Activated B cell treated with CpG ODN at 0.5 μM for 24 hours (primary cell): ENCODE measurements at regions not wholly inside any gene's neighbourhood (a gene's known extent, or its start where the extent isn't known, plus 50 kb on each side); places are given as distances from the start of the nearest gene placed in this dataset.
"Not testable (repeated sequence)": the region's sequence is repeated elsewhere in the genome, so short reads cannot be mapped to it uniquely, and the experiment has no call there.

Experiments used
- ATAC-seq: fragments of 200-7000 bp; cut with Tn5 transposase; one replicate; pipeline ENCODE4 v1.10.0; 2021; ENCODE audit warnings: low read depth, mild to moderate bottlenecking, moderate library complexity
- CTCF ChIA-PET: fragments of 350-600 bp; sonication (Branson Sonifier 250); formaldehyde crosslinking; loops from one replicate; lab custom pipeline; 2021; ENCODE audit warnings: antibody characterized with exemption; lab: Charles Lee
- POLR2A ChIA-PET: fragments of 350-600 bp; sonication (Branson Sonifier 250); formaldehyde crosslinking; loops from one replicate; lab custom pipeline; 2021; ENCODE audit warnings: antibody characterized with exemption; lab: Charles Lee
- DNase-seq: peaks from one replicate; pipeline ENCODE4 v3.0.0; 2022
- H3K27ac Mint-ChIP-seq: one replicate; pipeline ENCODE4 v1.8.0; 2020; ENCODE audit warnings: mixed read lengths
- H3K27me3 Mint-ChIP-seq: one replicate; pipeline ENCODE4 v1.8.0; 2021; ENCODE audit warnings: mixed read lengths
- H3K36me3 Mint-ChIP-seq: one replicate; pipeline ENCODE4 v1.8.0; 2021; ENCODE audit warnings: low read depth, mixed read lengths
- H3K4me1 Mint-ChIP-seq: one replicate; pipeline ENCODE4 v1.8.0; 2021; ENCODE audit warnings: mixed read lengths
- H3K4me3 Mint-ChIP-seq: one replicate; pipeline ENCODE4 v1.8.0; 2020; ENCODE audit warnings: mild to moderate bottlenecking, mixed read lengths
- H3K9me3 Mint-ChIP-seq: one replicate; pipeline ENCODE4 v1.8.0; 2020; ENCODE audit warnings: mixed read lengths
- intact Hi-C: fragments of 100-400 bp; cut with micrococcal nuclease; formaldehyde crosslinking; loops from one replicate; pipeline ENCODE4 v1.15.1; 2024

- intact Hi-C loops, H3K36me3 Mint-ChIP-seq, H3K4me1 Mint-ChIP-seq, H3K27ac Mint-ChIP-seq, H3K27me3 Mint-ChIP-seq, CTCF ChIA-PET, POLR2A ChIA-PET, H3K9me3 Mint-ChIP-seq, ATAC-seq, DNase-seq, H3K4me3 Mint-ChIP-seq: not testable (repeated sequence)
Measured at GRCh38 chr10:48102410-48103146, 103.0 kb upstream of the FAM25C start.

GRCh38 chr10:48098854-48099253 lies 99.3 kb upstream of the FAM25C start:
- intact Hi-C loops, H3K4me1 Mint-ChIP-seq, CTCF ChIA-PET, H3K27ac Mint-ChIP-seq, H3K36me3 Mint-ChIP-seq, POLR2A ChIA-PET, DNase-seq, ATAC-seq, H3K4me3 Mint-ChIP-seq, H3K9me3 Mint-ChIP-seq, H3K27me3 Mint-ChIP-seq: not testable (repeated sequence)

- POLR2A ChIA-PET, H3K4me1 Mint-ChIP-seq, H3K4me3 Mint-ChIP-seq, H3K9me3 Mint-ChIP-seq, H3K36me3 Mint-ChIP-seq, DNase-seq, CTCF ChIA-PET, intact Hi-C loops, ATAC-seq, H3K27ac Mint-ChIP-seq, H3K27me3 Mint-ChIP-seq: not testable (repeated sequence)
Measured at GRCh38 chr10:48090706-48091105, 91.1 kb upstream of the FAM25C start.

DNA sequence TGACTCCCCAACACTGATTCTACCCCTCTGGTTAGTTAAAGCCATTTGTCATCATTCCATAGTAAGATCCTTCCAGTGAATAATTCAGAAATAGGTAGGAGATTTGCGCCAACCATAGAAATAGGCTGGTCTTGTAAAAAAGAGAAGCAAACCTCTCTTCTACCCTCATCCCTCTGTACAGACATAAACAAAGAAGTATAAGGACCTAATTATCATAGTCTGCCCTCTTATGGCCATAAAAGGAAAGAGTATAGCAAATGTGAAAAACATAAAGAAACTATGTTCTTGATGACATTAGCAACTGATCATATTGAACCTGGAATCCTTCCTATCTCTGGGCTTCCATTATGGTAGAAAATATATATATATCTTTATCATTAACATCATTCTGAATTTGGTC lies 88.5 kb upstream of the FAM25C start:
- CTCF ChIA-PET, H3K27ac Mint-ChIP-seq, intact Hi-C loops, ATAC-seq, H3K36me3 Mint-ChIP-seq, H3K27me3 Mint-ChIP-seq, POLR2A ChIA-PET, DNase-seq, H3K9me3 Mint-ChIP-seq, H3K4me1 Mint-ChIP-seq, H3K4me3 Mint-ChIP-seq: not testable (repeated sequence)

- H3K4me3 Mint-ChIP-seq, ATAC-seq, H3K27me3 Mint-ChIP-seq, POLR2A ChIA-PET, H3K27ac Mint-ChIP-seq, intact Hi-C loops, DNase-seq, H3K4me1 Mint-ChIP-seq, H3K9me3 Mint-ChIP-seq, H3K36me3 Mint-ChIP-seq, CTCF ChIA-PET: not testable (repeated sequence)
Measured at GRCh38 chr10:48084446-48084845, 84.9 kb upstream of the FAM25C start.

- H3K27ac Mint-ChIP-seq, ATAC-seq, H3K27me3 Mint-ChIP-seq, H3K4me1 Mint-ChIP-seq, POLR2A ChIA-PET, H3K4me3 Mint-ChIP-seq, DNase-seq, CTCF ChIA-PET, H3K36me3 Mint-ChIP-seq, H3K9me3 Mint-ChIP-seq, intact Hi-C loops: not testable (repeated sequence)
Measured at GRCh38 chr10:48071228-48071627, 71.6 kb upstream of the FAM25C start.

DNA sequence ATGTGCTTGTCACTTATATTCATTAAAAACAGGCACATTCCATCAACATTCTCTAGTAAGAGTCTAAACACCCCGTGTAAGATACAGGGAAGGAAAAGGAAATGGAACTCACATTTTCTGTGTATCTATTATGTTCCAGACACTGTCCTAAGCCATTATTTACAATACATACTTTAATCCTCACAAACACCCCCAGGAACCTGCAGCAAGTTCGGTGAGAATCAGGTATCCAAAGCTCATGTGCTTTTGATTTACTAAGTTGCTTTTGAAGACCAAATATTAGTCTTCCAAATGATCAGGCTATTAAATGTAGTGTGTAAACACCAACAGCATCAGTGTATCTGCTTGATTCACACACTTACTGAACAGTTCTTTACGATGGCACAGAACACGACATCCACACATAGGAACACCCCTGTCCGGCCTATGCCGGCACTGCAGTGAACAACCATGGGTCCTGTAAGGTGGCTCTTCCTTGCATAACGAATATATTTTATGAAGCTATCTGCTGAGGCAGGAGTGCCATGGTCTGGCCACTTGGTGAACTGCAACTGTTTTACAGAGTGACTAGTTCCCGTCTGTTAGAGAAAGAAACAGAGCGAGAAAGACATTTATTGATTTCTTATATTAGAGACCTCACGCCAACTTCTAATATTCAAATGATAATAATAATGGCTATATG lies 64.5 kb upstream of the FAM25C start:
- peak; percentile 85 for ATAC-seq
- H3K27me3 Mint-ChIP-seq, DNase-seq, intact Hi-C loops, POLR2A ChIA-PET, H3K4me1 Mint-ChIP-seq, H3K4me3 Mint-ChIP-seq, H3K27ac Mint-ChIP-seq, H3K36me3 Mint-ChIP-seq, CTCF ChIA-PET, H3K9me3 Mint-ChIP-seq: not testable (repeated sequence)

DNA sequence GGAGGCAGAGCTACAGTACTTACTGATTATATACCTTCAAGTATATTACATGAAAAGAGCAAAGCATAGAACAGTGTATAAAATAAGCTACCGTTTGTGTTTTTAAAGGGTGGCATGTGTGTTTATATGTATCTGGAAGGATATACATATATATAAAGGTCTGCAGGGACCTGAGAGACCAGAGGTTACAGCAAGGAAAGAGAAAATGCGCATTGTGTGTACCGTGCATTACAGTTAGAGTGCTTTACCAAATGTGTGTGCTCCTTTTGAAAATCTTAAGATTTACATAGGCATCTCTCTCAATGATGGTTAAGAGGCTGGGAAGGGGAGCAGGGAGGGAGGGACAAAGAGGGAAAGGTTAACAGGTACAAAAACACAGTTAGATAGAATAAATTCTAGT lies 55.8 kb upstream of the FAM25C start:
- CTCF ChIA-PET, H3K27me3 Mint-ChIP-seq, POLR2A ChIA-PET, H3K36me3 Mint-ChIP-seq, H3K9me3 Mint-ChIP-seq, ATAC-seq, H3K4me1 Mint-ChIP-seq, DNase-seq, H3K27ac Mint-ChIP-seq, intact Hi-C loops, H3K4me3 Mint-ChIP-seq: not testable (repeated sequence)
